GM12875 (cell line): ENCODE measurements at regions not wholly inside any gene's neighbourhood (a gene's known extent, or its start where the extent isn't known, plus 50 kb on each side); places are given as distances from the start of the nearest gene placed in this dataset.

ENCODE experiments used
- H3K4me3 ChIP-seq: one replicate; pipeline ENCODE4 v1.5.1; 2011; ENCODE audit warnings: low read depth, low read length, control low read depth
- CTCF ChIP-seq: IDR thresholded peaks from 2 replicates; pipeline ENCODE4 v1.5.1; 2011; ENCODE audit warnings: low read depth, mild to moderate bottlenecking, control low read depth, inconsistent platforms, low read length, moderate library complexity, borderline replicate concordance; ENCODE audit not compliant: insufficient read depth

GRCh38 chr18:41162191-41162590 lies 792.8 kb upstream of the PIK3C3 start:
- TF ChIP-seq CTCF: no peak
- no peak overlapping the region for H3K4me3 ChIP-seq

- no peak overlapping the region for H3K4me3 ChIP-seq
- TF ChIP-seq CTCF: no peak
Observed at GRCh38 chr18:41155910-41156851, 798.9 kb upstream of the PIK3C3 start.

- H3K4me3 ChIP-seq: no peak overlapping the region
- no peak for TF ChIP-seq CTCF
Observed at GRCh38 chr18:41155025-41155424, 800.0 kb upstream of the PIK3C3 start.

GRCh38 chr18:41153871-41154270 lies 801.2 kb upstream of the PIK3C3 start:
- H3K4me3 ChIP-seq: no peak overlapping the region
- TF ChIP-seq CTCF: no peak

GRCh38 chr18:41150316-41150715 lies 804.7 kb upstream of the PIK3C3 start:
- TF ChIP-seq CTCF: no peak
- no peak overlapping the region for H3K4me3 ChIP-seq

GRCh38 chr18:41146301-41146700 lies 808.7 kb upstream of the PIK3C3 start:
- no peak for TF ChIP-seq CTCF
- no peak overlapping the region for H3K4me3 ChIP-seq

GRCh38 chr18:41145516-41145915 lies 809.5 kb upstream of the PIK3C3 start:
- TF ChIP-seq CTCF: no peak
- no peak overlapping the region for H3K4me3 ChIP-seq
